HCT116 (cell line): ENCODE measurements at regions not wholly inside any gene's neighbourhood (a gene's known extent, or its start where the extent isn't known, plus 50 kb on each side); places are given as distances from the start of the nearest gene placed in this dataset.

Experiments used
- ATAC-seq: fragments of 200-7000 bp; cut with Tn5 transposase; 2 replicates; pipeline ENCODE4 v1.9.1; 2020; ENCODE audit warnings: mild to moderate bottlenecking, moderate library complexity
- BruUV-seq: library from RNA; stranded (reverse); fragments of 400-500 nt; replicated peaks from 2 replicates; lab custom pipeline; 2021; lab: Mats Ljungman, UMichigan
- CTCF ChIA-PET: fragments of 300-600 bp; sonication (Branson Sonifier 250); formaldehyde crosslinking; loops from one replicate; lab custom pipeline; 2021; ENCODE audit warnings: antibody characterized with exemption; lab: Charles Lee
- POLR2A ChIA-PET: fragments of 300-600, 350-600 bp; sonication (Branson Sonifier 250); formaldehyde crosslinking; loops from one replicate; lab custom pipeline; 2021; ENCODE audit warnings: antibody characterized with exemption; lab: Charles Lee
- RAD21 ChIA-PET, 2 experiments: fragments of 300-600 bp; sonication (Branson Sonifier 250); formaldehyde crosslinking; loops; one replicate each; lab custom pipeline; 2023; ENCODE audit warnings: low total read pairs in 2 of 2; ENCODE audit not compliant: uncharacterized antibody in 2 of 2, unreplicated experiment in 2 of 2, low non-redundant PET in 1 of 2; lab: Charles Lee
- DNase-seq: peaks from one replicate; pipeline ENCODE4 v3.0.0-alpha.2; 2010; ENCODE audit warnings: low read depth, low spot score
- H2AFZ ChIP-seq: fragments of 200-600 bp; shearing (Covaris generic), sonication (generic); 2 replicates; pipeline ENCODE4 v1.6.1; 2017; ENCODE audit warnings: low read depth, mixed run types, mixed read lengths, antibody characterized with exemption, low read length; ENCODE audit not compliant: poor library complexity, severe bottlenecking
- H3K27ac ChIP-seq: 2 replicates; pipeline ENCODE4 v1.5.1; 2012; ENCODE audit warnings: low read depth, low read length
- H3K27me3 ChIP-seq: fragments of 200-600 bp; sonication (generic); 2 replicates; pipeline ENCODE4 v1.6.1; 2016; ENCODE audit warnings: mixed run types, low read length, mixed read lengths; ENCODE audit not compliant: insufficient read depth
- H3K36me3 ChIP-seq, 2 experiments: fragments of 200-500 bp in 1 of 2; fragments of 200-600 bp in 1 of 2; sonication (Bioruptor generic) in 1 of 2; sonication (generic) in 1 of 2; 2 replicates each; pipeline versions ENCODE4 v1.5.1 to v1.6.1; 2014 to 2016; ENCODE audit warnings: low read length in 2 of 2, inconsistent platforms in 1 of 2, mixed read lengths in 1 of 2, mixed run types in 1 of 2; ENCODE audit not compliant: insufficient read depth in 2 of 2, control insufficient read depth in 1 of 2
- H3K4me1 ChIP-seq, 2 experiments: fragments of 200-600 bp in 1 of 2; sonication (generic) in 1 of 2; 2 replicates each; pipeline versions ENCODE4 v1.5.1 to v1.6.1; 2012 to 2017; ENCODE audit warnings: low read length in 2 of 2, inconsistent platforms in 1 of 2, mild to moderate bottlenecking in 1 of 2, mixed read lengths in 1 of 2, mixed run types in 1 of 2, moderate library complexity in 1 of 2; ENCODE audit not compliant: insufficient read depth in 2 of 2, control insufficient read depth in 1 of 2
- H3K4me2 ChIP-seq: fragments of 200-600 bp; sonication (generic); 2 replicates; pipeline ENCODE4 v1.6.1; 2017; ENCODE audit warnings: mixed run types, low read length, mixed read lengths
- H3K4me3 ChIP-seq, 2 experiments: fragments of 200-600 bp in 1 of 2; sonication (generic) in 1 of 2; replicated peaks in 1 of 2; 2 replicates each; pipeline ENCODE4 v1.5.1; 2011 to 2016; ENCODE audit warnings: low read length in 2 of 2, control low read depth in 1 of 2, low read depth in 1 of 2, mild to moderate bottlenecking in 1 of 2, mixed read lengths in 1 of 2, mixed run types in 1 of 2
- H3K79me2 ChIP-seq: fragments of 200-600 bp; sonication (generic); 2 replicates; pipeline ENCODE4 v1.6.1; 2017; ENCODE audit warnings: mild to moderate bottlenecking, mixed run types, low read length, moderate library complexity, mixed read lengths; ENCODE audit not compliant: insufficient read depth
- H3K9ac ChIP-seq: fragments of 200-600 bp; sonication (generic); 2 replicates; pipeline ENCODE4 v1.6.1; 2016; ENCODE audit warnings: low read length, mixed read lengths
- H3K9me2 ChIP-seq: fragments of 200-600 bp; sonication (generic), shearing (Covaris generic); 2 replicates; pipeline ENCODE4 v1.6.1; 2017; ENCODE audit warnings: mixed run types, mild to moderate bottlenecking, moderate library complexity; ENCODE audit not compliant: insufficient read depth
- H3K9me3 ChIP-seq, 2 experiments: fragments of 200-500 bp in 1 of 2; fragments of 200-600 bp in 1 of 2; sonication (Bioruptor generic) in 1 of 2; sonication (generic) in 1 of 2; 2 replicates each; pipeline ENCODE4 v1.6.1; 2014 to 2017; ENCODE audit warnings: low read length in 2 of 2, mixed read lengths in 2 of 2, inconsistent platforms in 1 of 2, low read depth in 1 of 2, mild to moderate bottlenecking in 1 of 2, mixed run types in 1 of 2, moderate library complexity in 1 of 2; ENCODE audit not compliant: control insufficient read depth in 1 of 2, insufficient read depth in 1 of 2
- H4K20me1 ChIP-seq: fragments of 200-600 bp; sonication (generic), shearing (Covaris generic); 2 replicates; pipeline ENCODE4 v1.6.1; 2017; ENCODE audit warnings: mixed run types, mild to moderate bottlenecking, moderate library complexity; ENCODE audit not compliant: insufficient read depth
- EGR1 ChIP-seq: IDR thresholded peaks from 2 replicates; pipeline ENCODE4 v1.6.1; 2012; ENCODE audit warnings: low read depth
- FOSL1 ChIP-seq: IDR thresholded peaks from 2 replicates; pipeline ENCODE4 v1.6.1; 2012; ENCODE audit warnings: low read depth
- JUND ChIP-seq: IDR thresholded peaks from 2 replicates; pipeline ENCODE4 v1.6.1; 2012
- RAD21 ChIP-seq: IDR thresholded peaks from 2 replicates; pipeline ENCODE4 v1.6.1; 2012; ENCODE audit warnings: low read depth, mild to moderate bottlenecking
- SIN3A ChIP-seq: IDR thresholded peaks from 2 replicates; pipeline ENCODE4 v1.6.1; 2012; ENCODE audit warnings: low read depth
- SRF ChIP-seq: IDR thresholded peaks from 2 replicates; pipeline ENCODE4 v1.6.1; 2012; ENCODE audit warnings: low read depth
- intact Hi-C: fragments of 100-400 bp; cut with micrococcal nuclease; formaldehyde crosslinking; loops from 2 replicates; pipeline ENCODE4 v1.10.0; 2022
- TF ChIP-seq, protein P1 (sequence below): IDR thresholded peaks from 2 replicates; pipeline ENCODE4 v1.6.1; 2012
- TF ChIP-seq, protein P2 (sequence below): IDR thresholded peaks from 2 replicates; pipeline ENCODE4 v1.6.1; 2012

DNA sequence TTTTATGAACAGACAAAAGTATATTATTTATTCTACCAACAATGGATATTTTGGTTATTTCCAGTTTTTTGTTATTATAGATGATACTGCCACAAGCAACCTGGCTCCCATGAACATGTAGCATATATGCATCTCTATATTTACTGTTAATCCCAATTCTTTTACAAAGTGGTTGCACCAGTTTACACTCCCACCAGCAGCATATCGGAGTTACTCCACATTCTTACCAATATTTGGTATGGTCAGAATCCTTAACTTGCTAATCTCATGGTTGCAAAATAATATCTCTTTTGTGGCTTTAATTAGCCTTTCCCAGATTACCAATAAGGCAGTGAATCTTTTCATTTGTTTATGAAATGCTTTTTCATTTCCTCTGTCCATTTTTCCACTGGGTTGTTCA, 137.6 kb upstream of the CDYL start:
- Histone ChIP-seq H4K20me1 (no peaks in the 10 kb centered on the region), H3K9me2 (no peaks in the 10 kb centered on the region), H3K36me3 (no peaks in the 10 kb centered on the region), H3K4me2 (no peak overlapping the region), H3K27me3 (no peaks in the 10 kb centered on the region), H2AFZ (no peak overlapping the region), H3K4me3 (no peak overlapping the region), H3K79me2 (no peaks in the 10 kb centered on the region), H3K27ac (no peak overlapping the region), H3K9me3 (no peaks in the 10 kb centered on the region), H3K9ac (no peak overlapping the region), H3K4me1 (peaks cover 0 to 7% of the 10 kb centered on the region in 2 experiments; a peak in 2 of 4 replicates)
- ChIA-PET CTCF (no interaction called here), POLR2A (no interaction called here), RAD21 (no interaction called here)
- TF ChIP-seq RAD21 (no peak), SRF (no peak), SIN3A (no peak)
- TF ChIP-seq, protein P1, sequence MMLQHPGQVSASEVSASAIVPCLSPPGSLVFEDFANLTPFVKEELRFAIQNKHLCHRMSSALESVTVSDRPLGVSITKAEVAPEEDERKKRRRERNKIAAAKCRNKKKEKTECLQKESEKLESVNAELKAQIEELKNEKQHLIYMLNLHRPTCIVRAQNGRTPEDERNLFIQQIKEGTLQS, result no peak
- ATAC-seq (no peak), DNase-seq (no peak)
- no TSS peak for BruUV-seq
- intact Hi-C loops, result no loop called here

DNA sequence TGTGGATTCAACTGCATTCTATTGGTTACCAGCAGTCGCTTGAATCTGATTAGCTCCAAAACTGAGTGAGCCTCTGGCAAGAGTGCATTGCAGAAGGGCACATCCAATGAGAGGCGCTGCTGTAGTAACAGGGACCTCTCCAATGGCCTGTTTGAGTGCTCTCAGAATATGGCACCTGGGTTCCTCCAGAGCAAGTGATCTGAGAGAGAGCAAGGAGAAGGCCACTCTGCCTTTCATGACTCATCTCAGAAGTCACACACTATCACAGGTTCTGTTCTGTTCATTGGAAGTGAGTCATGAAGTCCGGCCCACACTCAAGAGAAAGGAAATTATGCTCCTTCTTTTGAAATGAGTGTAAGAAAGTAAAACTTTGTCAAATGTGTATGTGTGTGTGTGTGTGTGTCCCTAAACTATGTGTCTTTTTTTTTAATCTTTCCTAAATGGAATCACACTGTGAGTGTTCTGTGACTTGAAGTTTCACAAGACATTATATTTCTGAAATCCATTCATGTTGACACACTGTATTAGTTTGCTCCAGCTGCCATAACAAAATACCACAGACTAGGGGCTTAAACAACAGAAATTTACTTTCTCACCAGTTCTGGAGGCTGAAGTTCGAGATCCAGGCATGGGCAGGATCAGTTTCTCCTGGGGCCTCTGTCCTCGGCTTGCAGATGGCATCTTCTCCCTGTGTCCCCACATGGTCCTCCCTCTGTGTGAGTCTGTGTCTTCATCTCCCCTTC, 138.3 kb upstream of the CDYL start:
- RAD21 ChIA-PET, result no interaction called here

More for the DNA sequence above, 138.3 kb upstream of the CDYL start:
- no peaks in the 10 kb centered on the region for H3K36me3 ChIP-seq
- ChIA-PET CTCF (no interaction called here), POLR2A (no interaction called here)
- H3K9ac ChIP-seq, result no peak overlapping the region
- no peak overlapping the region for H3K4me2 ChIP-seq
- H3K4me3 ChIP-seq, result no peak overlapping the region
- peaks cover 0 to 7% of the 10 kb centered on the region in 2 experiments; a peak in 2 of 4 replicates for H3K4me1 ChIP-seq
- H3K9me2 ChIP-seq, result no peaks in the 10 kb centered on the region
- H3K9me3 ChIP-seq, result no peaks in the 10 kb centered on the region
- TF ChIP-seq, protein P2, sequence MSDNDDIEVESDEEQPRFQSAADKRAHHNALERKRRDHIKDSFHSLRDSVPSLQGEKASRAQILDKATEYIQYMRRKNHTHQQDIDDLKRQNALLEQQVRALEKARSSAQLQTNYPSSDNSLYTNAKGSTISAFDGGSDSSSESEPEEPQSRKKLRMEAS, result no peak
- no peak for TF ChIP-seq EGR1
- peak; percentile 35; the same call in 1 of the 2 replicates for TF ChIP-seq JUND
- peak; percentile 47 for TF ChIP-seq FOSL1
- no peak overlapping the region for H2AFZ ChIP-seq
- no peaks in the 10 kb centered on the region for H4K20me1 ChIP-seq
- no peak overlapping the region for H3K27ac ChIP-seq
- no TSS peak for BruUV-seq
- no peaks in the 10 kb centered on the region for H3K79me2 ChIP-seq
- ATAC-seq, result peak; percentile 54
- intact Hi-C loops, result no loop called here
- DNase-seq, result peak; percentile 16
- no peaks in the 10 kb centered on the region for H3K27me3 ChIP-seq
